GM18873 (cell line): ENCODE measurements at regions not wholly inside any gene's neighbourhood (a gene's known extent, or its start where the extent isn't known, plus 50 kb on each side); places are given as distances from the start of the nearest gene placed in this dataset.
"Not testable (repeated sequence)": the region's sequence is repeated elsewhere in the genome, so short reads cannot be mapped to it uniquely, and the experiment has no call there.

Experiments
- ATAC-seq: cut with Tn5 transposase; IDR thresholded peaks from one replicate; pipeline ENCODE4 v1.9.1; 2021; ENCODE audit warnings: mild to moderate bottlenecking, moderate library complexity, moderate number of reproducible peaks; ENCODE audit not compliant: unreplicated experiment, low FRiP score

- ATAC-seq, result no peak
These were observed 496.7 kb downstream of the UTRN start for GRCh38 chr6:144781836-144782235.

GRCh38 chr6:144782634-144783033 is 497.5 kb downstream of the UTRN start:
- no peak for ATAC-seq

- ATAC-seq, result no peak
These were observed 499.9 kb downstream of the UTRN start for GRCh38 chr6:144785056-144785455.

GRCh38 chr6:144786825-144787224 is 501.7 kb downstream of the UTRN start:
- ATAC-seq, result no peak

GRCh38 chr6:144793744-144794143 is 508.6 kb downstream of the UTRN start:
- no peak for ATAC-seq

GRCh38 chr6:144795022-144795421 is 509.9 kb downstream of the UTRN start:
- ATAC-seq, result not testable (repeated sequence)

- no peak for ATAC-seq
These were observed 510.9 kb downstream of the UTRN start for GRCh38 chr6:144796070-144796469.

- no peak for ATAC-seq
These were observed 512.9 kb downstream of the UTRN start for GRCh38 chr6:144797881-144798589.

- no peak for ATAC-seq
These were observed 519.2 kb downstream of the UTRN start for GRCh38 chr6:144804246-144804790.

- no peak for ATAC-seq
These were observed 519.9 kb downstream of the UTRN start for GRCh38 chr6:144805049-144805448.

GRCh38 chr6:144806222-144806621 is 521.1 kb downstream of the UTRN start:
- no peak for ATAC-seq

- no peak for ATAC-seq
These were observed 524.0 kb downstream of the UTRN start for GRCh38 chr6:144809120-144809519.

GRCh38 chr6:144809969-144810368 is 524.8 kb downstream of the UTRN start:
- no peak for ATAC-seq

GRCh38 chr6:144811140-144811539 is 526.0 kb downstream of the UTRN start:
- ATAC-seq, result no peak

- no peak for ATAC-seq
These were observed 531.8 kb downstream of the UTRN start for GRCh38 chr6:144816936-144817335.

- no peak for ATAC-seq
These were observed 535.1 kb downstream of the UTRN start for GRCh38 chr6:144820270-144820669.

- no peak for ATAC-seq
These were observed 538.0 kb downstream of the UTRN start for GRCh38 chr6:144823131-144823530.

GRCh38 chr6:144824018-144824417 is 538.9 kb downstream of the UTRN start:
- no peak for ATAC-seq

- no peak for ATAC-seq
These were observed 549.4 kb downstream of the UTRN start for GRCh38 chr6:144834426-144835038.

- no peak for ATAC-seq
These were observed 550.3 kb downstream of the UTRN start for GRCh38 chr6:144835322-144835973.

- no peak for ATAC-seq
These were observed 555.5 kb downstream of the UTRN start for GRCh38 chr6:144840619-144841018.
